Left lung (tissue), 4 donors: ENCODE measurements at regions not wholly inside any gene's neighbourhood (a gene's known extent, or its start where the extent isn't known, plus 50 kb on each side); places are given as distances from the start of the nearest gene placed in this dataset.

Experiments used
- ATAC-seq: fragments of 200-7000 bp; cut with Tn5 transposase; one replicate; pipeline ENCODE4 v1.9.1; 2020; ENCODE audit warnings: moderate library complexity
- DNase-seq, 4 donors: peaks; one replicate each; pipeline ENCODE4 v3.0.0-alpha.2; 2013 to 2020
- H3K27ac ChIP-seq, 2 donors: fragments of 200-600 bp; sonication (generic) in 1 of 2; one replicate each; pipeline versions ENCODE4 v1.5.0 to v1.8.0; 2020 to 2021
- H3K27me3 ChIP-seq, 2 donors: fragments of 200-600 bp; sonication (generic) in 1 of 2; one replicate each; pipeline versions ENCODE4 v1.5.0 to v1.8.0; 2020 to 2021
- H3K36me3 ChIP-seq, 2 donors: fragments of 200-600 bp; sonication (generic) in 1 of 2; one replicate each; pipeline versions ENCODE4 v1.5.0 to v1.8.0; 2020 to 2021
- H3K4me1 ChIP-seq, 2 donors: fragments of 200-600 bp; one replicate each; pipeline ENCODE4 v1.8.0; 2021
- H3K4me3 ChIP-seq, 2 donors: fragments of 200-600 bp; sonication (generic) in 1 of 2; one replicate each; pipeline versions ENCODE4 v1.5.0 to v1.8.0; 2020 to 2021; ENCODE audit warnings: mild to moderate bottlenecking in 1 of 2
- H3K9me3 ChIP-seq, 2 donors: fragments of 200-600 bp; sonication (generic) in 1 of 2; one replicate each; pipeline versions ENCODE4 v1.5.0 to v1.8.0; 2020 to 2021
- CTCF ChIP-seq, 2 donors: fragments of 200-600 bp; sonication (generic) in 1 of 2; IDR thresholded peaks; one replicate each; pipeline versions ENCODE4 v1.5.0 to v1.8.0; 2021; ENCODE audit warnings: antibody characterized with exemption in 2 of 2
- intact Hi-C, 2 donors: fragments of 100-400 bp; cut with DNase I; formaldehyde crosslinking; loops; one replicate each; pipeline versions ENCODE4 v1.11.2 to v1.14.2; 2022
- donor health status: DM: no; HTN: yes; CAD: no.
- donor health status: DM: no; HTN: no; CAD: no.

DNA sequence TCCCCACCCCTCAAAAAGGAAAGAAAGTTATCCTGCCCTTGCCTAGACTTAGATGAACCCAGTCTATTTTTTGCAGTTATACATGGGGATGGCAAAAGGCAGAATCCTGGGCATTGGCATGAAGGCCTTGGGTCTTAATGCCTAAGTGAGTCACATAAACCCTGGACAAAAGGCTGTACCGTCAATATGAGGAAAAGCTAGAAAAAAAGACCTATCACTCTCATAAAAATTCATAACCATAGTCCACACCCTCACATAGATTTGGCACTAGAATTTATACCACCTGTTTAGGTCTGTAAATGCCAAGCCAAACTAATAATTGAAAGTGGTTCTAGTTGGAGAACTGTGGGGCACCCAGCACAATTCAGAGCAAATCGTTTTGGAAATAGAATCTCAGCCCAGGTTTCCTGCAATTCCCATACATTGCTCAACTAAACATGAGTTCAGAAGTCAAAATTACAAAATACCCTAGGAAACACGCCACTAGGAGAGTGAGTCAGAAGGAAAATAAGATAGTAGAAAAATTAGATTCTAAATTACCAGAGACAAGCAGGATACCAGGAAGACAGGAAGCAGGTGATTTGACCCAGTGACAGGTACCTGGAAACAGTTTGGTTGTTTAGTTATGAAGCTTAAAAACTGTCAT lies 70.4 kb upstream of the FUCA2 start:
- no peaks in the 10 kb centered on the region for H3K27me3 ChIP-seq
- DNase-seq (no peak), ATAC-seq (no peak)
- peaks cover 0 to 2% of the 10 kb centered on the region in 2 donors for H3K4me1 ChIP-seq
- no peaks in the 10 kb centered on the region for H3K36me3 ChIP-seq
- intact Hi-C loops: no loop called here
- no peak overlapping the region for H3K27ac ChIP-seq
- no peaks in the 10 kb centered on the region for H3K9me3 ChIP-seq
- no peak for TF ChIP-seq CTCF (IDR thresholded peaks at IDR 0.05)
- H3K4me3 ChIP-seq: no peak overlapping the region

GRCh38 chr6:143579703-143580102 lies 68.2 kb upstream of the FUCA2 start:
- Histone ChIP-seq H3K36me3 (no peaks in the 10 kb centered on the region), H3K27ac (no peak overlapping the region), H3K4me1 (peaks cover 0 to 2% of the 10 kb centered on the region in 2 donors), H3K4me3 (no peak overlapping the region), H3K9me3 (no peaks in the 10 kb centered on the region), H3K27me3 (no peaks in the 10 kb centered on the region)
- ATAC-seq (no peak), DNase-seq (no peak)
- intact Hi-C loops: no loop called here
- TF ChIP-seq CTCF (IDR thresholded peaks at IDR 0.05): no peak

DNA sequence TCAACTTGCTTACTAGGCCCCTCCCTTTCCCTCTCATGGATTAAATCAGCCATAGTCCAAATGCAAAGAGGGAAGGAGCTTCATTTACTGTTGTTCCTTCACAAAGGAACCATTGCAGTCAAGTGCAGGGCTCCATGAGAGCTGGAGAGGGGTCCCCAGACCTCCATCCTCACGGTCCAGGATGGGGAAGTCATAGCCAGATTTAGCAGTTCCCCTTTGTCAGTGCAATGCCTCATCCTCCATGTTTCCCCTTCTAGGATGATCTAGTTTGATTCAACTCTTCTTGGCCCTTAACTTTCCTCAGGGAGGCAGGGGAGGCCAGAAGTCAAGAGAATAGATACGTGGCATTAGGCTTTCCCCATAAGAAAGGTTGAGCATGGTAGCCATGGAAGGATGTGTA lies 66.5 kb upstream of the FUCA2 start:
- no peak for TF ChIP-seq CTCF (IDR thresholded peaks at IDR 0.05)
- Histone ChIP-seq H3K27me3 (no peaks in the 10 kb centered on the region), H3K4me1 (peaks cover 0 to 2% of the 10 kb centered on the region in 2 donors), H3K36me3 (no peaks in the 10 kb centered on the region), H3K27ac (no peak overlapping the region), H3K9me3 (no peaks in the 10 kb centered on the region), H3K4me3 (no peak overlapping the region)
- intact Hi-C loops: no loop called here
- DNase-seq (no peak), ATAC-seq (no peak)

- no peaks in the 10 kb centered on the region for H3K36me3 ChIP-seq
- H3K9me3 ChIP-seq: no peaks in the 10 kb centered on the region
- intact Hi-C loops: no loop called here
- ATAC-seq (no peak), DNase-seq (no peak)
- TF ChIP-seq CTCF (IDR thresholded peaks at IDR 0.05): no peak
- H3K27ac ChIP-seq: no peak overlapping the region
- no peaks in the 10 kb centered on the region for H3K27me3 ChIP-seq
- H3K4me3 ChIP-seq: no peak overlapping the region
- H3K4me1 ChIP-seq: no peaks in the 10 kb centered on the region
Measured at GRCh38 chr6:143575901-143576426, 64.4 kb upstream of the FUCA2 start.

- Histone ChIP-seq H3K4me1 (no peaks in the 10 kb centered on the region), H3K27me3 (no peaks in the 10 kb centered on the region), H3K9me3 (no peaks in the 10 kb centered on the region), H3K27ac (no peak overlapping the region), H3K4me3 (no peak overlapping the region), H3K36me3 (no peaks in the 10 kb centered on the region)
- ATAC-seq: peak; percentile 99
- intact Hi-C loops: no loop called here
- DNase-seq: peak in 2 of 4 donors; percentile 66 to 83
- TF ChIP-seq CTCF (IDR thresholded peaks at IDR 0.05): peak; percentile 81 to 91
Measured at GRCh38 chr6:143575440-143575839, 63.9 kb upstream of the FUCA2 start.
